ENCODE measurements at regions not wholly inside any gene's neighbourhood (a gene's known extent, or its start where the extent isn't known, plus 50 kb on each side); places are given as distances from the start of the nearest gene placed in this dataset.

GRCh38 chr10:6642876-6643275 lies 62.8 kb upstream of the PRKCQ start:
- H3K9me3 ChIP-seq (replicated peaks): no peaks in the 10 kb centered on the region
- no peaks in the 10 kb centered on the region for H3K36me3 ChIP-seq
- DNase-seq (ENCODE audit: low read depth in 1 of 2, low spot score in 2 of 2): no peak
- H3K27me3 ChIP-seq (replicated peaks): peaks cover 5% of the 10 kb centered on the region
- H3K27ac ChIP-seq: no peak overlapping the region
- no peaks in the 10 kb centered on the region for H3K4me1 ChIP-seq (replicated peaks)
- H3K4me3 ChIP-seq: no peak overlapping the region

GRCh38 chr10:6640433-6641040 lies 60.5 kb upstream of the PRKCQ start:
- no peaks in the 10 kb centered on the region for H3K4me1 ChIP-seq (replicated peaks)
- DNase-seq (ENCODE audit: low read depth in 1 of 2, low spot score in 2 of 2): no peak
- no peaks in the 10 kb centered on the region for H3K9me3 ChIP-seq (replicated peaks)
- H3K27me3 ChIP-seq (replicated peaks): peaks cover 16% of the 10 kb centered on the region
- no peaks in the 10 kb centered on the region for H3K36me3 ChIP-seq
- no peak overlapping the region for H3K4me3 ChIP-seq
- H3K27ac ChIP-seq: no peak overlapping the region

- peaks cover 14% of the 10 kb centered on the region for H3K27me3 ChIP-seq (replicated peaks)
- no peaks in the 10 kb centered on the region for H3K4me1 ChIP-seq (replicated peaks)
- H3K36me3 ChIP-seq: no peaks in the 10 kb centered on the region
- no peak overlapping the region for H3K4me3 ChIP-seq
- no peak overlapping the region for H3K27ac ChIP-seq
- H3K9me3 ChIP-seq (replicated peaks): no peaks in the 10 kb centered on the region
- no peak for DNase-seq (ENCODE audit: low read depth in 1 of 2, low spot score in 2 of 2)
Measured at GRCh38 chr10:6637053-6637452, 57.0 kb upstream of the PRKCQ start.

- Histone ChIP-seq H3K4me3 (no peak overlapping the region), H3K27me3 (replicated peaks) (peaks cover 14% of the 10 kb centered on the region), H3K27ac (no peak overlapping the region), H3K4me1 (replicated peaks) (no peaks in the 10 kb centered on the region), H3K36me3 (no peaks in the 10 kb centered on the region), H3K9me3 (replicated peaks) (no peaks in the 10 kb centered on the region)
- no peak for DNase-seq (ENCODE audit: low read depth in 1 of 2, low spot score in 2 of 2)
Measured at GRCh38 chr10:6635784-6636183, 55.7 kb upstream of the PRKCQ start.
